WTC11 (cell line): ENCODE measurements at regions not wholly inside any gene's neighbourhood (a gene's known extent, or its start where the extent isn't known, plus 50 kb on each side); places are given as distances from the start of the nearest gene placed in this dataset.

Experiments used
- CREB1 ChIP-seq: sonication (generic); formaldehyde crosslinking; IDR thresholded peaks from 2 replicates; pipeline ENCODE4 v1.8.0; 2023; ENCODE audit warnings: mild to moderate bottlenecking, missing genetic modification reagents
- FOXP4 ChIP-seq: sonication (generic); formaldehyde crosslinking; IDR thresholded peaks from 2 replicates; pipeline ENCODE4 v1.8.0; 2022; ENCODE audit warnings: mild to moderate bottlenecking, missing genetic modification reagents
- IRF2 ChIP-seq: sonication (generic); formaldehyde crosslinking; IDR thresholded peaks from 2 replicates; pipeline ENCODE4 v1.8.0; 2022; ENCODE audit warnings: low read depth, missing genetic modification reagents, borderline replicate concordance
- NR3C1 ChIP-seq: sonication (generic); formaldehyde crosslinking; conservative IDR thresholded peaks from 2 replicates; pipeline ENCODE4 v1.8.1; 2023; ENCODE audit warnings: low read depth, mild to moderate bottlenecking, missing genetic modification reagents
- PRDM15 ChIP-seq: sonication (generic); formaldehyde crosslinking; IDR thresholded peaks from 2 replicates; pipeline ENCODE4 v1.8.0; 2022; ENCODE audit warnings: missing genetic modification reagents
- ZBTB21 ChIP-seq: sonication (generic); formaldehyde crosslinking; IDR thresholded peaks from 2 replicates; pipeline ENCODE4 v1.8.1; 2023; ENCODE audit warnings: mild to moderate bottlenecking, missing genetic modification reagents, borderline replicate concordance
- TF ChIP-seq, protein P1 (sequence below): fragments of 200-600 bp; IDR thresholded peaks from 2 replicates; pipeline ENCODE4 v1.8.0; 2022; ENCODE audit warnings: antibody characterized with exemption
- TF ChIP-seq, protein P2 (sequence below): sonication (generic); formaldehyde crosslinking; IDR thresholded peaks from 2 replicates; pipeline ENCODE4 v1.8.1; 2022; ENCODE audit warnings: mild to moderate bottlenecking, moderate library complexity, missing genetic modification reagents

DNA sequence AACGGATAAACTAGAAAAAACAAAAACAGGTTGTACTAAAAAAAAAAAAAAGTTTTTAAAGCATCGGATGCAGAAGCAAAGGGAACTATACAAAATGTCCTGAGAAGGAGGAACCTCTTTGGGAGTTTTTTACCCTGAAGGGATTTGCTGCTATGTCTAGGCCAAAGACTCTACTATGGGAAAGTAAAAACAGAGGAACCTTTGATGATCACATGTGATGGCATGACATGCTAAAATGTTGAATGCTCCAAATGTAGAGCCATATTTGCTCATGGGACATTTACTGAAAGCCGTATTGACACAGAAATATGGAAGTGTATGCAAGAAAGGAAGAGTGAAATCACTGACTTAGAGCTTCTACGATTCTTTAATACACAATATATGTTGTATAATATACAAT, 992.0 kb upstream of the ZEB2 start:
- TF ChIP-seq IRF2 (no peak), PRDM15 (CRISPR knock-in tag) (no peak), FOXP4 (CRISPR knock-in tag) (no peak), ZBTB21 (no peak), NR3C1 (CRISPR knock-in tag) (no peak), CREB1 (no peak)
- TF ChIP-seq, protein P1, sequence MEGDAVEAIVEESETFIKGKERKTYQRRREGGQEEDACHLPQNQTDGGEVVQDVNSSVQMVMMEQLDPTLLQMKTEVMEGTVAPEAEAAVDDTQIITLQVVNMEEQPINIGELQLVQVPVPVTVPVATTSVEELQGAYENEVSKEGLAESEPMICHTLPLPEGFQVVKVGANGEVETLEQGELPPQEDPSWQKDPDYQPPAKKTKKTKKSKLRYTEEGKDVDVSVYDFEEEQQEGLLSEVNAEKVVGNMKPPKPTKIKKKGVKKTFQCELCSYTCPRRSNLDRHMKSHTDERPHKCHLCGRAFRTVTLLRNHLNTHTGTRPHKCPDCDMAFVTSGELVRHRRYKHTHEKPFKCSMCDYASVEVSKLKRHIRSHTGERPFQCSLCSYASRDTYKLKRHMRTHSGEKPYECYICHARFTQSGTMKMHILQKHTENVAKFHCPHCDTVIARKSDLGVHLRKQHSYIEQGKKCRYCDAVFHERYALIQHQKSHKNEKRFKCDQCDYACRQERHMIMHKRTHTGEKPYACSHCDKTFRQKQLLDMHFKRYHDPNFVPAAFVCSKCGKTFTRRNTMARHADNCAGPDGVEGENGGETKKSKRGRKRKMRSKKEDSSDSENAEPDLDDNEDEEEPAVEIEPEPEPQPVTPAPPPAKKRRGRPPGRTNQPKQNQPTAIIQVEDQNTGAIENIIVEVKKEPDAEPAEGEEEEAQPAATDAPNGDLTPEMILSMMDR = no peak
- TF ChIP-seq, protein P2, sequence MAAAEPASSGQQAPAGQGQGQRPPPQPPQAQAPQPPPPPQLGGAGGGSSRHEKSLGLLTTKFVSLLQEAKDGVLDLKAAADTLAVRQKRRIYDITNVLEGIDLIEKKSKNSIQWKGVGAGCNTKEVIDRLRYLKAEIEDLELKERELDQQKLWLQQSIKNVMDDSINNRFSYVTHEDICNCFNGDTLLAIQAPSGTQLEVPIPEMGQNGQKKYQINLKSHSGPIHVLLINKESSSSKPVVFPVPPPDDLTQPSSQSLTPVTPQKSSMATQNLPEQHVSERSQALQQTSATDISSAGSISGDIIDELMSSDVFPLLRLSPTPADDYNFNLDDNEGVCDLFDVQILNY (CRISPR knock-in tag) = no peak
